Tibial nerve (tissue), 4 donors: ENCODE measurements at regions not wholly inside any gene's neighbourhood (a gene's known extent, or its start where the extent isn't known, plus 50 kb on each side); places are given as distances from the start of the nearest gene placed in this dataset.

Source experiments
- DNase-seq, 2 donors: peaks; one replicate each; pipeline ENCODE4 v3.0.0-alpha.2; 2019; ENCODE audit warnings: low spot score in 2 of 2
- H3K27ac ChIP-seq, 4 donors: fragments of 200-600 bp; sonication (generic) in 3 of 4; one replicate each; pipeline ENCODE4 v1.5.1; 2017 to 2019; ENCODE audit warnings: mild to moderate bottlenecking in 1 of 4
- H3K27me3 ChIP-seq, 2 donors: fragments of 200-600 bp; sonication (generic) in 1 of 2; one replicate each; pipeline versions ENCODE4 v1.5.1 to v1.6.0; 2017 to 2019
- H3K36me3 ChIP-seq, 3 donors: fragments of 200-600 bp; sonication (generic); one replicate each; pipeline ENCODE4 v1.5.1; 2018 to 2019
- H3K4me1 ChIP-seq, 4 donors: fragments of 200-600 bp; sonication (generic) in 3 of 4; one replicate each; pipeline ENCODE4 v1.5.1; 2017 to 2019
- H3K4me3 ChIP-seq, 4 donors: fragments of 200-600 bp; sonication (generic) in 3 of 4; one replicate each; pipeline ENCODE4 v1.5.1; 2017 to 2019; ENCODE audit warnings: mild to moderate bottlenecking in 1 of 4, moderate library complexity in 1 of 4
- H3K9me3 ChIP-seq, 4 donors: fragments of 200-600 bp; sonication (generic) in 3 of 4; one replicate each; pipeline ENCODE4 v1.5.1; 2017 to 2019
- CTCF ChIP-seq, 5 experiments: fragments of 200-600 bp in 3 of 5; fragments of 450-650 bp in 2 of 5; sonication (generic) in 3 of 5; IDR thresholded peaks; one replicate each; pipeline ENCODE4 v1.5.1; 2016 to 2019; ENCODE audit warnings: antibody characterized with exemption in 5 of 5, mild to moderate bottlenecking in 3 of 5, moderate library complexity in 2 of 5
- EP300 ChIP-seq, 2 donors: sonication (generic); formaldehyde crosslinking; IDR thresholded peaks; one replicate each; pipeline ENCODE4 v1.6.1; 2017; ENCODE audit warnings: antibody characterized with exemption in 2 of 2, mild to moderate bottlenecking in 1 of 2
- POLR2A ChIP-seq, 2 donors: fragments of 450-650 bp; IDR thresholded peaks; one replicate each; pipeline ENCODE4 v1.6.1; 2017; ENCODE audit warnings: antibody characterized with exemption in 2 of 2, mild to moderate bottlenecking in 2 of 2, moderate library complexity in 2 of 2
- WGBS, 2 donors: methylation state at CpG; one replicate each; pipeline ENCODE4 v1.1.5; 2018; 5-methylcytosine and 5-hydroxymethylcytosine counted together

GRCh38 chr9:88740844-88741243 is 205.9 kb downstream of the NXNL2 start:
- Histone ChIP-seq H3K9me3 (no peaks in the 10 kb centered on the region), H3K4me3 (no peak overlapping the region), H3K4me1 (peaks cover 0 to 27% (median 7%) of the 10 kb centered on the region in 4 donors), H3K36me3 (no peaks in the 10 kb centered on the region), H3K27me3 (no peaks in the 10 kb centered on the region), H3K27ac (no peak overlapping the region)
- WGBS, 2 donors, result 96% methylated on average over 7 of the region's 7 CpGs
- TF ChIP-seq EP300 (IDR thresholded peaks at IDR 0.05) (no peak), CTCF (IDR thresholded peaks at IDR 0.05) (no peak), POLR2A (IDR thresholded peaks at IDR 0.05) (no peak)
- DNase-seq, result no peak

GRCh38 chr9:88741335-88741734 is 206.4 kb downstream of the NXNL2 start:
- H3K27ac ChIP-seq, result no peak overlapping the region
- peaks cover 0 to 32% (median 8%) of the 10 kb centered on the region in 4 donors for H3K4me1 ChIP-seq
- no peaks in the 10 kb centered on the region for H3K9me3 ChIP-seq
- H3K36me3 ChIP-seq, result no peaks in the 10 kb centered on the region
- WGBS, 2 donors, result 75 to 78% methylated on average over 3 of the region's 3 CpGs
- DNase-seq, result no peak
- no peak overlapping the region for H3K4me3 ChIP-seq
- TF ChIP-seq POLR2A (IDR thresholded peaks at IDR 0.05) (no peak), CTCF (IDR thresholded peaks at IDR 0.05) (no peak), EP300 (IDR thresholded peaks at IDR 0.05) (no peak)
- no peaks in the 10 kb centered on the region for H3K27me3 ChIP-seq

GRCh38 chr9:88742483-88742882 is 207.5 kb downstream of the NXNL2 start:
- no peak overlapping the region for H3K4me3 ChIP-seq
- no peaks in the 10 kb centered on the region for H3K27me3 ChIP-seq
- peak overlapping the region in 2 of 4 donors; percentile 18 to 43 for H3K27ac ChIP-seq
- TF ChIP-seq EP300 (IDR thresholded peaks at IDR 0.05), result peak in 1 of 2 donors; percentile 56
- no peak for TF ChIP-seq CTCF (IDR thresholded peaks at IDR 0.05)
- no peak for TF ChIP-seq POLR2A (IDR thresholded peaks at IDR 0.05)
- 17 to 18% methylated on average over 6 of the region's 6 CpGs for WGBS, 2 donors
- H3K4me1 ChIP-seq, result peaks cover 0 to 42% (median 18%) of the 10 kb centered on the region in 4 donors
- H3K36me3 ChIP-seq, result no peaks in the 10 kb centered on the region
- DNase-seq, result peak; percentile 30 to 46
- no peaks in the 10 kb centered on the region for H3K9me3 ChIP-seq

GRCh38 chr9:88742905-88743304 is 207.9 kb downstream of the NXNL2 start:
- DNase-seq, result no peak
- WGBS, 2 donors, result 55 to 57% methylated on average over 6 of the region's 6 CpGs
- H3K9me3 ChIP-seq, result no peaks in the 10 kb centered on the region
- no peak overlapping the region for H3K4me3 ChIP-seq
- peaks cover 0 to 47% (median 20%) of the 10 kb centered on the region in 4 donors for H3K4me1 ChIP-seq
- peak overlapping the region in 1 of 4 donors; percentile 43 for H3K27ac ChIP-seq
- no peak for TF ChIP-seq CTCF (IDR thresholded peaks at IDR 0.05)
- TF ChIP-seq EP300 (IDR thresholded peaks at IDR 0.05), result no peak
- no peak for TF ChIP-seq POLR2A (IDR thresholded peaks at IDR 0.05)
- no peaks in the 10 kb centered on the region for H3K36me3 ChIP-seq
- H3K27me3 ChIP-seq, result no peaks in the 10 kb centered on the region

- no peaks in the 10 kb centered on the region for H3K9me3 ChIP-seq
- no peak for TF ChIP-seq CTCF (IDR thresholded peaks at IDR 0.05)
- no peak for TF ChIP-seq POLR2A (IDR thresholded peaks at IDR 0.05)
- TF ChIP-seq EP300 (IDR thresholded peaks at IDR 0.05), result no peak
- H3K27ac ChIP-seq, result no peak overlapping the region
- DNase-seq, result no peak
- no peaks in the 10 kb centered on the region for H3K27me3 ChIP-seq
- H3K36me3 ChIP-seq, result no peaks in the 10 kb centered on the region
- H3K4me1 ChIP-seq, result peaks cover 0 to 57% (median 20%) of the 10 kb centered on the region in 4 donors
- 76 to 79% methylated on average over 2 of the region's 2 CpGs for WGBS, 2 donors
- H3K4me3 ChIP-seq, result no peak overlapping the region
Observed at GRCh38 chr9:88745276-88746001, 210.5 kb downstream of the NXNL2 start.
